OCI-LY1 (cell line): ENCODE measurements at regions not wholly inside any gene's neighbourhood (a gene's known extent, or its start where the extent isn't known, plus 50 kb on each side); places are given as distances from the start of the nearest gene placed in this dataset.

Source experiments
- CTCF ChIP-seq: fragments of 200-600 bp; sonication (generic), shearing (Covaris generic); IDR thresholded peaks from 2 replicates; pipeline ENCODE4 v1.5.1; 2017; ENCODE audit warnings: mild to moderate bottlenecking, antibody characterized with exemption, low read length, moderate library complexity, mixed read lengths
- EZH2 ChIP-seq: fragments of 200-600 bp; sonication (generic), shearing (Covaris generic); IDR thresholded peaks from 2 replicates; pipeline ENCODE4 v1.8.0; 2017; ENCODE audit warnings: borderline replicate concordance, mixed run types, mild to moderate bottlenecking, antibody characterized with exemption, low read length, moderate library complexity, mixed read lengths

GRCh38 chr5:12865529-12865928, 961.3 kb upstream of the CTNND2 start:
- no peak for TF ChIP-seq CTCF
- no peak for TF ChIP-seq EZH2
